ENCODE measurements at regions not wholly inside any gene's neighbourhood (a gene's known extent, or its start where the extent isn't known, plus 50 kb on each side); places are given as distances from the start of the nearest gene placed in this dataset.

DNA sequence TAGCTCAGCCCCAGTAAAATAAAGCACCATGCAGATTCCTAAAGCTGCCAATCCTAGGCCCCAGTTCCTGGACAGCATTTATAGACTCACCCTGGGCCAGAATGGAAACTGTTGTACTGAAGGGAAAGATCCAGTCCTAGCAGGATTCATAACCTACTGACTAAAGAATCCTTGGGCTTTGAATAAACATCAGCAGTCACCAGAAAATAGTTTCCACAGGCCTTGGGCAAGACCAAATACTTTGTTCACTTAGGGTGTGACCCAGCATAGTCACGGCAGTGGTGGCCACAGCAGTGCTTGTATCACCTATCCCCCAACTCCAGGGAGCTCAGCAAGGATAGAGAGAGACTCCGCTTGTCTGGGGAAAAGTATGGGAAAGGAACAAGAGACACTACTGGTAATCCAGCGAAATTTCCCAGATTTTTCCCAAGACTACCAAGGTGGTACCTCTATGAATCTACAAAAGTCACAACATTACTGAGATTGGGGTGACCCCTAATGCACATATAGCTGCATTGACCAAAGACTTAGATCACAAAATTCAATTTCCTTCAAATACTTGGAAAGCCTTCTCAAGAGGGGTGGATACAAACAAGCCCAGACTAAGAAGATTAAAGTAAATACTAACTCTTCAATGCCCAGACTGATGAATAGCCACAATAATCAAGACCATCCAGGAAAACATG lies 748.1 kb upstream of the LRATD1 start:
- H3K36me3 Mint-ChIP-seq (ENCODE audit: low read depth) = no peaks in the 10 kb centered on the region
- H3K27ac Mint-ChIP-seq = no peak overlapping the region
- no peak for ATAC-seq (replicated peaks)
- peaks cover 5% of the 10 kb centered on the region for H3K9me3 Mint-ChIP-seq
- no peaks in the 10 kb centered on the region for H3K4me1 Mint-ChIP-seq
- H3K4me3 Mint-ChIP-seq = no peak overlapping the region
- H3K27me3 Mint-ChIP-seq = no peaks in the 10 kb centered on the region

- Mint-ChIP-seq H3K36me3 (ENCODE audit: low read depth) (no peaks in the 10 kb centered on the region), H3K4me1 (no peaks in the 10 kb centered on the region), H3K27ac (no peak overlapping the region), H3K9me3 (peaks cover 3% of the 10 kb centered on the region), H3K27me3 (no peaks in the 10 kb centered on the region), H3K4me3 (no peak overlapping the region)
- no peak for ATAC-seq (replicated peaks)
Measured at GRCh38 chr2:13901526-13901925, 731.0 kb upstream of the LRATD1 start.

GRCh38 chr2:13905831-13906230 lies 726.7 kb upstream of the LRATD1 start:
- Mint-ChIP-seq H3K9me3 (no peaks in the 10 kb centered on the region), H3K27ac (no peak overlapping the region), H3K4me1 (no peaks in the 10 kb centered on the region), H3K36me3 (ENCODE audit: low read depth) (no peaks in the 10 kb centered on the region), H3K27me3 (no peaks in the 10 kb centered on the region), H3K4me3 (no peak overlapping the region)
- ATAC-seq (replicated peaks) = no peak

GRCh38 chr2:13916066-13916465 lies 716.5 kb upstream of the LRATD1 start:
- ATAC-seq (replicated peaks) = no peak
- Mint-ChIP-seq H3K36me3 (ENCODE audit: low read depth) (no peaks in the 10 kb centered on the region), H3K9me3 (peaks cover 9% of the 10 kb centered on the region), H3K4me1 (no peaks in the 10 kb centered on the region), H3K27me3 (no peaks in the 10 kb centered on the region), H3K4me3 (no peak overlapping the region), H3K27ac (no peak overlapping the region)

GRCh38 chr2:13917958-13918357 lies 714.6 kb upstream of the LRATD1 start:
- Mint-ChIP-seq H3K27ac (no peak overlapping the region), H3K9me3 (peaks cover 13% of the 10 kb centered on the region), H3K27me3 (no peaks in the 10 kb centered on the region), H3K4me3 (no peak overlapping the region), H3K4me1 (no peaks in the 10 kb centered on the region), H3K36me3 (ENCODE audit: low read depth) (no peaks in the 10 kb centered on the region)
- no peak for ATAC-seq (replicated peaks)

DNA sequence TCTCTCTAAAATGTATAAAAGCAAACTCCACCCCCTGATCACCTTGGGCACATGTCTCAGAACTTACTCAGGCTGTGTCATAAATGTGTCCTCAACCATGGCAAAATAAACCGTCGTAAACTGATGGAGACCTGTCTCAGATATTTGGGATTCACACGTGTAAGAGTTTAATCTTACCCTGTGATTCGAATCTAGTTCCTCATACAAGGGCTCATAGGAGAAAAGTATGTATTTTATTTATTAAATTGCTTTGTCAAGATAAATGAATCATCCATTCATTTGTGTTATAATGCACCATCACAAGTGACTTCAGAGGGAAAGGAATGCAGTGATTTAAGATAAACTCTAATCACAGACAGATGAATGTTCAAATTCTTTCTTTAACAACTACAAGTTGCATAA lies 712.5 kb upstream of the LRATD1 start:
- H3K4me1 Mint-ChIP-seq = no peaks in the 10 kb centered on the region
- no peak for ATAC-seq (replicated peaks)
- H3K27me3 Mint-ChIP-seq = no peaks in the 10 kb centered on the region
- no peaks in the 10 kb centered on the region for H3K36me3 Mint-ChIP-seq (ENCODE audit: low read depth)
- no peak overlapping the region for H3K27ac Mint-ChIP-seq
- H3K9me3 Mint-ChIP-seq = peaks cover 20% of the 10 kb centered on the region
- H3K4me3 Mint-ChIP-seq = no peak overlapping the region

DNA sequence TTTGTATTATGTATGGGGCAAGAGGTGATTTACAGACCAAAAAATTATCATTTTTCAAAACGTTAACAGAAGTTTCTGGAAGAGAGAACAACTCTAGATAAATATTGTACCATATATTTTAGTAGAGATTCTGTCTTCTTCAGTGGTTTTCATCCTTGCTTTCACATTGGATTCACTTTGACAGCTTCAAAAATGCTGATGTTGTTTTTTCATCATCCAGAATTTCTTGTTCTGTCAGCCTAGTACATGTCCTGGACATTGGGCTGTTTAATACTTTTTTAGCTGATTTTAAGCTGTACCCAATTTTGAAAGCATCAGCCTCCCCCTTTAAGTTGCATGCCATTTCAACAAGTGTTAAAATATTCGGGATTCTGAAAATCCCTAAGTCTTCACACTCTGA lies 711.3 kb upstream of the LRATD1 start:
- no peaks in the 10 kb centered on the region for H3K36me3 Mint-ChIP-seq (ENCODE audit: low read depth)
- peaks cover 17% of the 10 kb centered on the region for H3K9me3 Mint-ChIP-seq
- no peak overlapping the region for H3K27ac Mint-ChIP-seq
- no peaks in the 10 kb centered on the region for H3K27me3 Mint-ChIP-seq
- H3K4me1 Mint-ChIP-seq = no peaks in the 10 kb centered on the region
- no peak for ATAC-seq (replicated peaks)
- no peak overlapping the region for H3K4me3 Mint-ChIP-seq

GRCh38 chr2:13923823-13924222 lies 708.7 kb upstream of the LRATD1 start:
- H3K36me3 Mint-ChIP-seq (ENCODE audit: low read depth) = no peaks in the 10 kb centered on the region
- H3K27me3 Mint-ChIP-seq = no peaks in the 10 kb centered on the region
- H3K4me1 Mint-ChIP-seq = no peaks in the 10 kb centered on the region
- no peak overlapping the region for H3K4me3 Mint-ChIP-seq
- no peak overlapping the region for H3K27ac Mint-ChIP-seq
- peaks cover 17% of the 10 kb centered on the region for H3K9me3 Mint-ChIP-seq
- no peak for ATAC-seq (replicated peaks)

- Mint-ChIP-seq H3K9me3 (peaks cover 7% of the 10 kb centered on the region), H3K27ac (no peak overlapping the region), H3K4me3 (no peak overlapping the region), H3K27me3 (no peaks in the 10 kb centered on the region), H3K4me1 (no peaks in the 10 kb centered on the region), H3K36me3 (ENCODE audit: low read depth) (no peaks in the 10 kb centered on the region)
- no peak for ATAC-seq (replicated peaks)
Measured at GRCh38 chr2:13942111-13942510, 690.4 kb upstream of the LRATD1 start.

GRCh38 chr2:13950761-13951160 lies 681.8 kb upstream of the LRATD1 start:
- Mint-ChIP-seq H3K27me3 (no peaks in the 10 kb centered on the region), H3K36me3 (ENCODE audit: low read depth) (no peaks in the 10 kb centered on the region)

GRCh38 chr2:13968811-13969210 lies 663.7 kb upstream of the LRATD1 start:
- Mint-ChIP-seq H3K9me3 (peaks cover 11% of the 10 kb centered on the region), H3K4me1 (no peaks in the 10 kb centered on the region), H3K4me3 (no peak overlapping the region), H3K36me3 (ENCODE audit: low read depth) (no peaks in the 10 kb centered on the region), H3K27me3 (no peaks in the 10 kb centered on the region), H3K27ac (no peak overlapping the region)
- ATAC-seq (replicated peaks) = no peak

More at GRCh38 chr2:13950761-13951160, 681.8 kb upstream of the LRATD1 start:
- Mint-ChIP-seq H3K4me1 (no peaks in the 10 kb centered on the region), H3K9me3 (peaks cover 10% of the 10 kb centered on the region), H3K27ac (no peak overlapping the region), H3K4me3 (no peak overlapping the region)
- ATAC-seq (replicated peaks) = no peak

- no peaks in the 10 kb centered on the region for H3K4me1 Mint-ChIP-seq
- H3K27me3 Mint-ChIP-seq = no peaks in the 10 kb centered on the region
- no peak overlapping the region for H3K27ac Mint-ChIP-seq
- ATAC-seq (replicated peaks) = no peak
- peaks cover 25% of the 10 kb centered on the region for H3K9me3 Mint-ChIP-seq
- no peaks in the 10 kb centered on the region for H3K36me3 Mint-ChIP-seq (ENCODE audit: low read depth)
- no peak overlapping the region for H3K4me3 Mint-ChIP-seq
Measured at GRCh38 chr2:13986119-13986720, 646.3 kb upstream of the LRATD1 start.

DNA sequence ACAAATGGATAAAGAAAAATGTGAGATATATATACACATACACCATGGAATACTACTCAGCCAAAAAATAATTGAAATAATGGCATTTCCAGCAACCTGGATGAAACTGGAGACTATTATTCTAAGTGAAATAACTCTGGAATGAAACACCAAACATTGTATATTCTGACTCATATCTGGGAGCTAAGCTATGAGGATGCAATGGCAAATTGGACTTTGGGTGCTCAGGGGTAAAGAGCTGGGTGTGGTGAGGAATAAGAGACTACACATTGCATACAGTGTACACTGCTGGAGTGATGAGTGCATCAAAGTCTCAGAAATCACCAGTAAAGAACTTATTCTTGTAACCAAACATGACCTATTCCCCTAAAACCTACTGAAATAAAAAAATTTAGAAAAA lies 636.0 kb upstream of the LRATD1 start:
- no peak for ATAC-seq (replicated peaks)
- H3K4me1 Mint-ChIP-seq = no peaks in the 10 kb centered on the region

GRCh38 chr2:14011190-14011589 lies 621.3 kb upstream of the LRATD1 start:
- Mint-ChIP-seq H3K4me1 (no peaks in the 10 kb centered on the region), H3K27ac (no peak overlapping the region), H3K36me3 (ENCODE audit: low read depth) (no peaks in the 10 kb centered on the region), H3K27me3 (no peaks in the 10 kb centered on the region), H3K9me3 (peaks cover 13% of the 10 kb centered on the region), H3K4me3 (no peak overlapping the region)
- no peak for ATAC-seq (replicated peaks)

More for the DNA sequence above, 636.0 kb upstream of the LRATD1 start:
- peaks cover 15% of the 10 kb centered on the region for H3K9me3 Mint-ChIP-seq
- H3K4me3 Mint-ChIP-seq = no peak overlapping the region
- no peak overlapping the region for H3K27ac Mint-ChIP-seq
- no peaks in the 10 kb centered on the region for H3K36me3 Mint-ChIP-seq (ENCODE audit: low read depth)
- H3K27me3 Mint-ChIP-seq = no peaks in the 10 kb centered on the region

- peaks cover 7% of the 10 kb centered on the region for H3K9me3 Mint-ChIP-seq
- ATAC-seq (replicated peaks) = no peak
- no peaks in the 10 kb centered on the region for H3K27me3 Mint-ChIP-seq
- no peak overlapping the region for H3K27ac Mint-ChIP-seq
- H3K36me3 Mint-ChIP-seq (ENCODE audit: low read depth) = no peaks in the 10 kb centered on the region
- no peaks in the 10 kb centered on the region for H3K4me1 Mint-ChIP-seq
- no peak overlapping the region for H3K4me3 Mint-ChIP-seq
Measured at GRCh38 chr2:14015113-14015630, 617.3 kb upstream of the LRATD1 start.

Measured in activated T-helper 17 cell treated with anti-CD3 and anti-CD28 coated beads, Interleukin-2, amount 50 U/mL, for 72 hours (primary cell).